DMS 273 (cell line): ENCODE measurements at regions not wholly inside any gene's neighbourhood (a gene's known extent, or its start where the extent isn't known, plus 50 kb on each side); places are given as distances from the start of the nearest gene placed in this dataset.

ENCODE experiments used
- DNase-seq: peaks from one replicate; lab custom pipeline; 2025; ENCODE audit not compliant: unreplicated experiment; lab: John Stamatoyannopoulos, UW

GRCh38 chr6:126147291-126147815 lies 161.0 kb downstream of the TRMT11 start:
- no peak for DNase-seq

GRCh38 chr6:126148853-126149252 lies 162.5 kb downstream of the TRMT11 start:
- DNase-seq, result no peak

- no peak for DNase-seq
Observed at GRCh38 chr6:126152372-126152745, 166.0 kb downstream of the TRMT11 start.

- DNase-seq, result peak; percentile 14
Observed at GRCh38 chr6:126153661-126154060, 167.3 kb downstream of the TRMT11 start.

- DNase-seq, result no peak
Observed at GRCh38 chr6:126156973-126157372, 170.6 kb downstream of the TRMT11 start.

GRCh38 chr6:126167726-126168125 lies 172.2 kb upstream of the CENPW start:
- DNase-seq, result peak; percentile 43

GRCh38 chr6:126170433-126170832 lies 169.5 kb upstream of the CENPW start:
- no peak for DNase-seq

- peak; percentile 63 for DNase-seq
Observed at GRCh38 chr6:126170978-126171382, 168.9 kb upstream of the CENPW start.

- no peak for DNase-seq
Observed at GRCh38 chr6:126172131-126172530, 167.8 kb upstream of the CENPW start.

GRCh38 chr6:126173265-126173664 lies 166.7 kb upstream of the CENPW start:
- no peak for DNase-seq

GRCh38 chr6:126174697-126175096 lies 165.2 kb upstream of the CENPW start:
- no peak for DNase-seq

GRCh38 chr6:126175251-126175650 lies 164.7 kb upstream of the CENPW start:
- DNase-seq, result no peak

GRCh38 chr6:126176282-126176681 lies 163.6 kb upstream of the CENPW start:
- peak; percentile 15 for DNase-seq

- no peak for DNase-seq
Observed at GRCh38 chr6:126180585-126180984, 159.3 kb upstream of the CENPW start.

GRCh38 chr6:126181173-126181741 lies 158.7 kb upstream of the CENPW start:
- DNase-seq, result no peak

GRCh38 chr6:126181890-126182289 lies 158.0 kb upstream of the CENPW start:
- no peak for DNase-seq

GRCh38 chr6:126182650-126183311 lies 157.1 kb upstream of the CENPW start:
- DNase-seq, result no peak

GRCh38 chr6:126185774-126186173 lies 154.1 kb upstream of the CENPW start:
- DNase-seq, result no peak

- DNase-seq, result no peak
Observed at GRCh38 chr6:126188279-126188909, 151.5 kb upstream of the CENPW start.

GRCh38 chr6:126195625-126196236 lies 144.2 kb upstream of the CENPW start:
- DNase-seq, result no peak

GRCh38 chr6:126198631-126199030 lies 141.3 kb upstream of the CENPW start:
- DNase-seq, result no peak

- DNase-seq, result no peak
Observed at GRCh38 chr6:126199466-126199865, 140.4 kb upstream of the CENPW start.
